K562 (cell line): ENCODE measurements at regions not wholly inside any gene's neighbourhood (a gene's known extent, or its start where the extent isn't known, plus 50 kb on each side); places are given as distances from the start of the nearest gene placed in this dataset.

Experiments used
- ATAC-seq: fragments of 200-7000 bp; cut with Tn5 transposase; 3 replicates; pipeline ENCODE4 v1.9.1; 2020; ENCODE audit warnings: moderate library complexity
- BruUV-seq: library from RNA; stranded (reverse); fragments of 400-500 nt; replicated peaks from 2 replicates; lab custom pipeline; 2021; lab: Mats Ljungman, UMichigan
- CTCF ChIA-PET: fragments of 300-600 bp; formaldehyde crosslinking; extraction: SDS; loops from one replicate; lab custom pipeline; 2021; ENCODE audit warnings: low intra/inter-chr PET ratio; lab: Yijun Ruan, JAX
- POLR2A ChIA-PET: fragments of 300-600, 350-650 bp; sonication (Branson Sonifier 250); formaldehyde crosslinking; extraction: SDS; loops from one replicate; lab custom pipeline; 2021; ENCODE audit warnings: antibody characterized with exemption, inconsistent platforms; lab: Yijun Ruan, JAX
- DNase-seq, 4 experiments: peaks; one replicate each; pipeline versions ENCODE4 v3.0.0 to v3.0.0-alpha.2; 2011 to 2018; ENCODE audit warnings: low spot score in 3 of 4, mixed read lengths in 3 of 4; ENCODE audit errors: extremely low read depth in 1 of 4
- FAIRE-seq: peaks from 2 replicates; lab custom pipeline; 2011; peaks lifted over from hg19 to GRCh38; lab: Jason Lieb, UNC
- H2AFZ ChIP-seq: 2 replicates; pipeline ENCODE4 v1.6.0; 2011; ENCODE audit warnings: low read depth, low read length, control low read depth, inconsistent platforms
- H3K27ac ChIP-seq: fragments of 200-600 bp; 3 replicates; pipeline ENCODE4 v1.8.0; 2011; ENCODE audit warnings: low read depth, mild to moderate bottlenecking, control low read depth, inconsistent platforms, low read length, moderate library complexity, mixed read lengths; ENCODE audit errors: extremely low read depth
- H3K27me3 ChIP-seq, 2 experiments: fragments of 300-600 bp in 1 of 2; 2 replicates in 1 of 2; 3 replicates in 1 of 2; pipeline versions ENCODE4 v1.6.0 to v1.8.0; 2011; ENCODE audit warnings: inconsistent platforms in 2 of 2, low read length in 2 of 2, mild to moderate bottlenecking in 1 of 2, mixed read lengths in 1 of 2, moderate library complexity in 1 of 2; ENCODE audit not compliant: control insufficient read depth in 2 of 2, insufficient read depth in 2 of 2
- H3K36me3 ChIP-seq: fragments of 300-600 bp; 3 replicates; pipeline ENCODE4 v1.8.0; 2011; ENCODE audit warnings: mild to moderate bottlenecking, low read length, inconsistent platforms; ENCODE audit not compliant: control insufficient read depth, insufficient read depth
- H3K4me1 ChIP-seq, 2 experiments: fragments of 200-600 bp in 1 of 2; replicated peaks in 1 of 2; 2 replicates in 1 of 2; 3 replicates in 1 of 2; pipeline versions ENCODE4 v1.5.1 to v1.8.0; 2011; ENCODE audit warnings: inconsistent platforms in 2 of 2, low read length in 2 of 2, mild to moderate bottlenecking in 1 of 2, mixed read lengths in 1 of 2, moderate library complexity in 1 of 2; ENCODE audit not compliant: control insufficient read depth in 2 of 2, insufficient read depth in 2 of 2
- H3K4me2 ChIP-seq: 2 replicates; pipeline ENCODE4 v1.6.1; 2011; ENCODE audit warnings: low read length, control low read depth, inconsistent platforms, mixed read lengths; ENCODE audit not compliant: insufficient read depth
- H3K4me3 ChIP-seq: fragments of 200-600 bp; sonication (generic), shearing (Covaris generic); 2 replicates; pipeline ENCODE4 v1.5.1; 2016; ENCODE audit warnings: control low read depth, inconsistent platforms
- H3K79me2 ChIP-seq: fragments of 200-600 bp; 3 replicates; pipeline ENCODE4 v1.8.0; 2011; ENCODE audit warnings: low read length, inconsistent platforms; ENCODE audit not compliant: control insufficient read depth, insufficient read depth
- H3K9ac ChIP-seq, 2 experiments: 2 replicates each; pipeline versions ENCODE4 v1.6.0 to v1.6.1; 2011; ENCODE audit warnings: low read depth in 2 of 2, low read length in 2 of 2, control low read depth in 1 of 2, inconsistent platforms in 1 of 2, mild to moderate bottlenecking in 1 of 2, mixed read lengths in 1 of 2; ENCODE audit not compliant: insufficient read depth in 1 of 2
- H3K9me1 ChIP-seq: one replicate; pipeline ENCODE4 v1.6.0; 2011; ENCODE audit warnings: inconsistent platforms, mild to moderate bottlenecking, low read length, moderate library complexity; ENCODE audit not compliant: control insufficient read depth, insufficient read depth
- H3K9me3 ChIP-seq: replicated peaks from 2 replicates; pipeline ENCODE4 v1.5.1; 2011; ENCODE audit warnings: low read depth, low read length, inconsistent platforms; ENCODE audit not compliant: control insufficient read depth, insufficient read depth
- H4K20me1 ChIP-seq: replicated peaks from 2 replicates; pipeline ENCODE4 v1.6.1; 2011; ENCODE audit warnings: low read length, inconsistent platforms, mixed read lengths; ENCODE audit not compliant: control insufficient read depth, insufficient read depth
- ASH1L ChIP-seq: fragments of 450-650 bp; IDR thresholded peaks from 2 replicates; pipeline ENCODE4 v1.6.1; 2018; ENCODE audit warnings: borderline replicate concordance, mild to moderate bottlenecking, low read depth; ENCODE audit not compliant: partially characterized antibody
- EP300 ChIP-seq: IDR thresholded peaks from 2 replicates; pipeline ENCODE4 v1.6.1; 2012; ENCODE audit warnings: low read length, improper control_type of control experiment
- EZH2 ChIP-seq: IDR thresholded peaks from 2 replicates; pipeline ENCODE4 v1.6.1; 2012; ENCODE audit warnings: low read depth, mild to moderate bottlenecking, inconsistent platforms, low read length, borderline replicate concordance
- GTF2A2 ChIP-seq: IDR thresholded peaks from 2 replicates; pipeline ENCODE4 v1.6.1; 2016; ENCODE audit warnings: mild to moderate bottlenecking, missing genetic modification characterization, missing compliant biosample characterization
- KDM2B ChIP-seq: fragments of 250-450 bp; sonication (Bioruptor Pico); IDR thresholded peaks from 2 replicates; pipeline ENCODE4 v1.8.0; 2021; ENCODE audit warnings: mild to moderate bottlenecking, moderate library complexity
- MLX ChIP-seq, 2 experiments: fragments of 450-650 bp in 1 of 2; sonication (generic) in 1 of 2; formaldehyde crosslinking; conservative IDR thresholded peaks; 2 replicates each; pipeline versions ENCODE4 v1.4.0 to v1.8.1; 2020 to 2022; ENCODE audit warnings: mild to moderate bottlenecking in 1 of 2, missing genetic modification reagents in 1 of 2
- OTX1 ChIP-seq: fragments of 450-650 bp; formaldehyde crosslinking; IDR thresholded peaks from 2 replicates; pipeline ENCODE4 v1.4.0; 2022; ENCODE audit warnings: mild to moderate bottlenecking
- RNF219 ChIP-seq: fragments of 250-450 bp; sonication (Bioruptor Pico); IDR thresholded peaks from 2 replicates; pipeline ENCODE4 v1.5.0; 2022; ENCODE audit warnings: mild to moderate bottlenecking
- ZNF766 ChIP-seq: fragments of 200-800 bp; sonication (Bioruptor generic); conservative IDR thresholded peaks from 2 replicates; pipeline ENCODE4 v1.6.1; 2016; ENCODE audit warnings: missing genetic modification characterization, missing compliant biosample characterization
- WGBS: fragments of 100-300 bp; shearing (Covaris generic); methylation state at CpG from one replicate; pipeline ENCODE4 v1.1.6; 2016; ENCODE audit warnings: low coverage, mixed read lengths; ENCODE audit not compliant: insufficient coverage; ENCODE audit errors: missing lambda C conversion rate; 5-methylcytosine and 5-hydroxymethylcytosine counted together
- in situ Hi-C: fragments of 300-500 bp; cut with MboI; formaldehyde crosslinking; loops from 4 replicates; pipeline ENCODE4 v1.15.0; 2018; ENCODE audit warnings: inconsistent platforms, mixed read lengths
- intact Hi-C: fragments of 100-400 bp; cut with micrococcal nuclease; formaldehyde crosslinking; loops from 2 replicates; pipeline ENCODE4 v1.14.2; 2022
- TF ChIP-seq, protein P1 (sequence below): sonication (generic); formaldehyde crosslinking; IDR thresholded peaks from 2 replicates; pipeline ENCODE4 v1.8.0; 2023; ENCODE audit warnings: missing genetic modification reagents, mild to moderate bottlenecking, borderline replicate concordance
- TF ChIP-seq, protein P2 (sequence below): fragments of 450-650 bp; formaldehyde crosslinking; IDR thresholded peaks from 2 replicates; pipeline ENCODE4 v1.4.0; 2022; ENCODE audit warnings: mild to moderate bottlenecking, moderate library complexity
- TF ChIP-seq, protein P3 (sequence below): fragments of 450-650 bp; conservative IDR thresholded peaks from 2 replicates; pipeline ENCODE4 v1.6.1; 2016; ENCODE audit warnings: missing genetic modification characterization, low read depth, mild to moderate bottlenecking, missing compliant biosample characterization, moderate library complexity

GRCh38 chr13:18992791-18993190 is 188.8 kb downstream of the TUBA3C start:
- Histone ChIP-seq H3K27me3 (no peaks in the 10 kb centered on the region), H3K4me3 (no peak overlapping the region), H3K79me2 (no peaks in the 10 kb centered on the region), H3K36me3 (no peaks in the 10 kb centered on the region), H2AFZ (no peak overlapping the region), H3K9ac (no peak overlapping the region), H4K20me1 (no peaks in the 10 kb centered on the region), H3K9me1 (no peaks in the 10 kb centered on the region), H3K27ac (no peak overlapping the region), H3K9me3 (no peaks in the 10 kb centered on the region), H3K4me1 (no peaks in the 10 kb centered on the region; a peak in 1 of 5 replicates), H3K4me2 (no peak overlapping the region)
- ATAC-seq (no peak), DNase-seq (no peak), FAIRE-seq (no peak)
- no TSS peak for BruUV-seq
- in situ Hi-C loops = no loop called here
- intact Hi-C loops = no loop called here
- WGBS = 50% methylated on average over 1 of the region's 1 CpG
- ChIA-PET POLR2A (no interaction called here), CTCF (no interaction called here)
- TF ChIP-seq, protein P1, sequence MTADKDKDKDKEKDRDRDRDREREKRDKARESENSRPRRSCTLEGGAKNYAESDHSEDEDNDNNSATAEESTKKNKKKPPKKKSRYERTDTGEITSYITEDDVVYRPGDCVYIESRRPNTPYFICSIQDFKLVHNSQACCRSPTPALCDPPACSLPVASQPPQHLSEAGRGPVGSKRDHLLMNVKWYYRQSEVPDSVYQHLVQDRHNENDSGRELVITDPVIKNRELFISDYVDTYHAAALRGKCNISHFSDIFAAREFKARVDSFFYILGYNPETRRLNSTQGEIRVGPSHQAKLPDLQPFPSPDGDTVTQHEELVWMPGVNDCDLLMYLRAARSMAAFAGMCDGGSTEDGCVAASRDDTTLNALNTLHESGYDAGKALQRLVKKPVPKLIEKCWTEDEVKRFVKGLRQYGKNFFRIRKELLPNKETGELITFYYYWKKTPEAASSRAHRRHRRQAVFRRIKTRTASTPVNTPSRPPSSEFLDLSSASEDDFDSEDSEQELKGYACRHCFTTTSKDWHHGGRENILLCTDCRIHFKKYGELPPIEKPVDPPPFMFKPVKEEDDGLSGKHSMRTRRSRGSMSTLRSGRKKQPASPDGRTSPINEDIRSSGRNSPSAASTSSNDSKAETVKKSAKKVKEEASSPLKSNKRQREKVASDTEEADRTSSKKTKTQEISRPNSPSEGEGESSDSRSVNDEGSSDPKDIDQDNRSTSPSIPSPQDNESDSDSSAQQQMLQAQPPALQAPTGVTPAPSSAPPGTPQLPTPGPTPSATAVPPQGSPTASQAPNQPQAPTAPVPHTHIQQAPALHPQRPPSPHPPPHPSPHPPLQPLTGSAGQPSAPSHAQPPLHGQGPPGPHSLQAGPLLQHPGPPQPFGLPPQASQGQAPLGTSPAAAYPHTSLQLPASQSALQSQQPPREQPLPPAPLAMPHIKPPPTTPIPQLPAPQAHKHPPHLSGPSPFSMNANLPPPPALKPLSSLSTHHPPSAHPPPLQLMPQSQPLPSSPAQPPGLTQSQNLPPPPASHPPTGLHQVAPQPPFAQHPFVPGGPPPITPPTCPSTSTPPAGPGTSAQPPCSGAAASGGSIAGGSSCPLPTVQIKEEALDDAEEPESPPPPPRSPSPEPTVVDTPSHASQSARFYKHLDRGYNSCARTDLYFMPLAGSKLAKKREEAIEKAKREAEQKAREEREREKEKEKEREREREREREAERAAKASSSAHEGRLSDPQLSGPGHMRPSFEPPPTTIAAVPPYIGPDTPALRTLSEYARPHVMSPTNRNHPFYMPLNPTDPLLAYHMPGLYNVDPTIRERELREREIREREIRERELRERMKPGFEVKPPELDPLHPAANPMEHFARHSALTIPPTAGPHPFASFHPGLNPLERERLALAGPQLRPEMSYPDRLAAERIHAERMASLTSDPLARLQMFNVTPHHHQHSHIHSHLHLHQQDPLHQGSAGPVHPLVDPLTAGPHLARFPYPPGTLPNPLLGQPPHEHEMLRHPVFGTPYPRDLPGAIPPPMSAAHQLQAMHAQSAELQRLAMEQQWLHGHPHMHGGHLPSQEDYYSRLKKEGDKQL (CRISPR knock-in tag) = no peak
- TF ChIP-seq, protein P2, sequence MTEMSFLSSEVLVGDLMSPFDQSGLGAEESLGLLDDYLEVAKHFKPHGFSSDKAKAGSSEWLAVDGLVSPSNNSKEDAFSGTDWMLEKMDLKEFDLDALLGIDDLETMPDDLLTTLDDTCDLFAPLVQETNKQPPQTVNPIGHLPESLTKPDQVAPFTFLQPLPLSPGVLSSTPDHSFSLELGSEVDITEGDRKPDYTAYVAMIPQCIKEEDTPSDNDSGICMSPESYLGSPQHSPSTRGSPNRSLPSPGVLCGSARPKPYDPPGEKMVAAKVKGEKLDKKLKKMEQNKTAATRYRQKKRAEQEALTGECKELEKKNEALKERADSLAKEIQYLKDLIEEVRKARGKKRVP (CRISPR knock-in tag) = no peak
- TF ChIP-seq RNF219 (CRISPR knock-in tag) (no peak), OTX1 (CRISPR knock-in tag) (no peak), EP300 (no peak), GTF2A2 (tag) (no peak), EZH2 (no peak), KDM2B (no peak), ASH1L (no peak), ZNF766 (CRISPR knock-in tag) (no peak), MLX (CRISPR knock-in tag; conservative IDR thresholded peaks at IDR 0.05) (no peak)
- TF ChIP-seq, protein P3, sequence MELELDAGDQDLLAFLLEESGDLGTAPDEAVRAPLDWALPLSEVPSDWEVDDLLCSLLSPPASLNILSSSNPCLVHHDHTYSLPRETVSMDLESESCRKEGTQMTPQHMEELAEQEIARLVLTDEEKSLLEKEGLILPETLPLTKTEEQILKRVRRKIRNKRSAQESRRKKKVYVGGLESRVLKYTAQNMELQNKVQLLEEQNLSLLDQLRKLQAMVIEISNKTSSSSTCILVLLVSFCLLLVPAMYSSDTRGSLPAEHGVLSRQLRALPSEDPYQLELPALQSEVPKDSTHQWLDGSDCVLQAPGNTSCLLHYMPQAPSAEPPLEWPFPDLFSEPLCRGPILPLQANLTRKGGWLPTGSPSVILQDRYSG = no peak
